ENCODE measurements at regions not wholly inside any gene's neighbourhood (a gene's known extent, or its start where the extent isn't known, plus 50 kb on each side); places are given as distances from the start of the nearest gene placed in this dataset.

GRCh38 chr2:39537150-39537549 lies 100.1 kb upstream of the MAP4K3 start:
- DNase-seq: no peak

- no peak for DNase-seq
These were observed 101.6 kb upstream of the MAP4K3 start for GRCh38 chr2:39538718-39539117.

GRCh38 chr2:39540414-39540813 lies 103.3 kb upstream of the MAP4K3 start:
- DNase-seq: no peak

DNA sequence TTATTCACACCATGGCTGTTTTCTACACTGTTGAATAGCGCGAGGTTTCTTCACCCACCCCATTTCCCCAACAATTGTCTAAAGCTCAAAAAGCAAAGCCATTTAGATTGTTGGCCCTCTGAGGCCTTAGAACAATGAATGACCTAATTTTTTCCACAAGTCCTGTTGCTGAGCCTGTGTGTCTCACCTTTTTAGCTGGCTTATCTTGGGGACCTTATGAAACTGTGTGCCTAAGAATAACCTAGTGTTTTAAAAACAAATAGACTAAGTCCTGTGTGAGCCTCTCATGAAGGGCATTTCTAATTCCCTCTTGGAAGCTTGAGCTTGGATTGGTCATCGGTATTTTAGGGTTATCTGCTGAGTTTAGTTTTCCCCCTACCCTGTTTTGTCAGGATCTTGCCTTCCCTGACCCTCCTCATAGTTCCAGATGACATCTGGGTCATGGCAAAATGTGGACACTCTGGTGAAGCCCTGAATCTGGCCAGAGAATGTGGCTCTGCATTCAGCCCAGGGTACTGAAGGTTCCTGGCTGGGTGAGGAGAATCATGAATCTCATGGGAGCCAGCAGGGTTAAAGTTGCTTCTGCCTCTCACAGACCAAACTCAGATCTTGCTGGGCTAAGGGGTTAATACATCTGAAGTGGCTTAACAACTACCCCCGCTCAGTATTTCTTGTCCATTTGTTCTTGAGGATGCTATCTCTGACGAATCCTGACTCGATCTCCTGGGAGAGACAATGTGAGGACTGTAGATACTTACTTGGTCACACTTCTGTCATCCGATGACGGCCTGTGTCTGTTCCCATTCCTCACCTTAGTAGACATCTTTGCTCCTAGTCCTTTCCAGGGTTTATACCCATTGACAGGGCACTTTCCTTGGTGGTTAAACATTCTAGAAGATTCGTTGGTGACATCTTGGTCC lies 104.2 kb upstream of the MAP4K3 start:
- DNase-seq: no peak

DNA sequence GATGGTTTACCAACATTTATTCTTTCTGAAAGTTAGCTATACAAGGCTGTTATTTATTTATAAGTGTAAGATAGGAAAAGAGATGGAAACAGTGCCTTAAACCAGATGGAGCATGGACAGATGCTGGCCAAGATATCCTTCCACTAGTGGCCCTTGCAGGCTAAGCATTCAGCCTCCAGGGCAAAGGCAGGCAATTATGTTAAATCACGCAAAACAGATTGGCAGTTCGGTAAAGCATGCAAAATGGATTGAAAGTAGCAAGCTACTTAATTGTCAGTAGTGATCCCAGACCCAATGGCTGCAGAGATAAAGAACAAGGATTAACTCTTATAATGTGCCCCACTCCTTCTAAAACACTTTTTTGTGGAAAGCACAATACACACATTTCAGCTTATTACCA lies 105.4 kb upstream of the MAP4K3 start:
- DNase-seq: no peak

GRCh38 chr2:39545957-39546356 lies 108.9 kb upstream of the MAP4K3 start:
- DNase-seq: no peak

DNA sequence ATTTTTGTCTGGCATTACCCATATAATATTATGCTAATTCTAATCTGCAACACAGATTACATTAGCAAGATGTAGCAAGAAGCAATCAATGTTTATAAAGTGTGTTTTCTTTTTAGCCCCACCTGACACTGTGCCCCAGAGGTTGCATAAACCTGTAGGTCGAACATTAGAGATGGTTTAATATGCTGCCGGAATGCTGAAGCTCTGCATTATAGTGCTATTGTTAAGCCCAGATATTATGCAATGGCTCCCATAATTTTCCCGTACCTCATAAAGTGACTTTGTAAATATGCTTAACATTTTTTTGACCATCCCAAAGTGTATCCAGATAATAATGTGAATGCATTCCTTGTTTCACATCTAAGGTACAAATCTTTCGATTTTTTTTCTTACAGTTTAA lies 109.3 kb upstream of the MAP4K3 start:
- DNase-seq: no peak

DNA sequence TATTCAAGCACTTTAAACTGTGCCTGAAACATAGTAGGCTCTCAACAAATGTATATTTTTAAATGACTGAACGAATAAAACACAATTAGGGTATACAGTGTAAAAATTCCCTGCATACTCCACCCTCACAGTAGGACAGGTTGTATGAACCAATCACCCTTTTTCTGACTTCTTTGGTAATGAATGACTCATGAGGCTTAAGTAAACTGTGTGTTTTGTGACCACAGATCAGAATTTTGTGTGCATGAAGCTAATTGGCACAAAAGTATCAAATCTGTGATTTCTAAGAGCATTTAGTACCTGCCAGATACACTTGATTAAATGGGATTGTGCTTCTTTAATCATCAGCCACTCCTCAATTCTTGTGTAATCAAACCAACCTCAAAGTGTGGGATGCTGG lies 109.9 kb upstream of the MAP4K3 start:
- DNase-seq: no peak

DNA sequence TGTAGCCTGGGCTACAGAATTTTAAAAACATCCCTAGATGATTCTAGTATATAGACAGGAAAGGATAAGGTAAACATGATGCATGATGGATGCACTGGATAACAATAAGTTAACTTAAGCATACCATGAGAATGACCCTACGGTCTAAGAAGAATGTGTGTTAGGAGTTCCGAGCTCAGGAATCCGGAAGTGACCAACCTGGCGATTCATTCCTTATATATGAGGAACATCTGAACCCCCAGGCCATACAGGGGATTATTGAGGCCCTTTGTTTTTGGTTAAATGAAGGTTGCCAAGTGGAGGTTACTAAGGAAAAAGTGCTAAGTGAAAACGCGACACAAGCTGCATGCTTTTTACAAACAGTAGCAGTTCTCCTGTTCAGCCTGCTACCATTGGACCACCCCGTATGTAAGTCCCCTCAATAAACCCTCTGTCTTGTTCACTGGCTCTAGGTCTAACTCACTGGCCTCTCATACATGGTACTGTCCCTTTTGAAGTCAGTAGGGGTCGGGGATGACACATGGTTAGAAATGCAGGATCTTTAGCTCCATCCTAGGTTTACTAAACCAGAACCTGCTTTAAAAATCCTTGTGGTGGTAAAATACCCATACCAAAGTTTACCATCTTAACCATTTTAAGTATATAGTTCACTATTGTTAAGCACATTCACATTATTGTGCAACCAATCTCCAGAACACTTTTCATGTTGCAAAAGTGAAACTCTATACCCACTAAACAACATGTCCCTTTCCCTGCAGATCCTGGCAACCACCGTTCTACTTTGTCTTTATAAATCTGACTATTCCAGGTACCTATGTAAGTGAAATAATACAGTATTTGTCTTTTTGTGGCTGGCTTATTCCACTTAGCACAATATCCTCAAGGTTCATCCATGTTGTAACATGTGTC lies 111.0 kb upstream of the MAP4K3 start:
- no peak for DNase-seq

GRCh38 chr2:39549000-39549399 lies 111.9 kb upstream of the MAP4K3 start:
- DNase-seq: no peak

GRCh38 chr2:39549718-39550464 lies 112.8 kb upstream of the MAP4K3 start:
- no peak for DNase-seq

DNA sequence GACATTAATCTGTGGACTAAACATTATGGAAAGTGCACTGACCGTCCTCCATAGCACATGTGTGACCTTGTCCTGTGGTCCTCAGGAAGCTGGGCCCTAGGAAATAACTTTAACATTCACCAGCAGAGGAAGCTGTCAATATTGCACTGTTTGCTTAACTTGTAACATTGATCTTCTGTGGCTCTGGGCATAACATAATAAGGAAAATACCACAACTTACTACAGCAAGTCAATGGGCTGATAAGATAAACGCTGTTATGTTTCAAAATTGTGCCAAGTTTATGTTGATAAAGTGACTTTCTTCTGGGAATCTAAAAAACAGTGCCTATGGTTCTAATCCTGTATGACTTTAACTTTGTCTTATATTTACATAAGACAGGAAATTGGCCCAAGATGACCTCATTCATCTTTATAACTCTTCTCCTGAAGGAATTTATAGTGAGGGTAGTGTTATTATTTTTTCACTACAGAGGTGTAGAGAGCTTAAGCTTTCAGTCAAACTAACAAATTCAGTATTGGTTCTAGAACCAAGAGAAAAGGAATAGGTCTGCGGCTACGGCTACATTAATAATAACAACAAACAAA lies 113.7 kb upstream of the MAP4K3 start:
- no peak for DNase-seq

DNA sequence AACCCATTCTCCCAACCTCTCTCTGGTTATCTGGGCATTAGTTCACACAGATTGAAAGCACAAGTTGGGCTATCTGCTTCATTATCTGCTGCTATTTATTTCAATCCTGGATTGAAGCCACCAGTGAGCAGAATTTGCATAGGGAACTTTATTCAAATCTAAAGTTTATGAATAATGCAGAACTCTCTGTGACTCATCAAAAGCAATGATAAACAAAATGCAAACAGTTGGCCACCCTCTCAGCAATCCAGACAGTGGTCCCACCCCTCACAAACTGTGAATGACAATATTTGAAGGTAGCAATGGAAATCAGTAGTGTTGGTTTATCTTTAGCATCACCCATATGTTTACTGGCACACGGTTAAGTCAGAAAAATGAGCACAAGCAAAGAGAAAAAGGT lies 106.8 kb upstream of the TMEM178A start:
- DNase-seq: no peak

DNA sequence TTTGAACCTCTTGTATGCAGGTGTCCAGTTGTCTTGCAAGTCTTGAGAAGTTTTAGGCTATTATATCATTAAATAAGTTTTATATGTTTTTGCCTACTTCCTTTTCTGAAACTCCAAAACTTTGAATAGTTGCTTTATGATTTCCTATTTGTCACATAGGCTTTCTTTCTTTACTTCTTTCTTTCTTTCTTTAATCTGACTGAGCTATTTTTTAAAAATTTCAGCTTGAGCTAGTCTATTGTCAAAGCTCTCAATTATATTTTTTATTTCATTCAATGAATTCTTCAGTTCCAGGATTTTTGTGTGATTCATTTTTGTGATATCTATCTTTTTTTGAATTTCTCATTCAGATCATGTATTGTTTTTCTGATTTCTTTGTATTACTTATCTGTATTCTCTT lies 102.1 kb upstream of the TMEM178A start:
- no peak for DNase-seq

DNA sequence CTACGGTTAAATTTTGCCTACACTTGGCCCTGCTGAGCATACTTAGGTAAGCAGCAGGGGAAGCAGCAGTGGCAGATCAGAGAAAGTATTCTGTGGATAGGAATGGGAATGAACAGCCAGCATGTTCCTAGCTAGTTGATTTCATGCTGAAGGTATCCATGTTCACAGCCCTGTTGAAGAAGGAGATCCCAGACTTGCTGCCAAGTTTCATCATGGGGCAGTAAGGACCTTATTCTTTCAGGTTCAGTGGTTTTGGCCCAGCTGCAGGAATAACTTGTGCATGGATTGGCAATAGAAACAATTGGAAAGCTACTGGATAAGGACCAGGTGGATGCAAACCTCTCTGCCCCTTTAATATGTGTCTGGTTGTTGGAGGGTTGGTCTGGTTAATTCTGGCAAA lies 98.2 kb upstream of the TMEM178A start:
- DNase-seq: no peak

GRCh38 chr2:39568116-39568515 lies 97.6 kb upstream of the TMEM178A start:
- DNase-seq: no peak

- no peak for DNase-seq
These were observed 97.1 kb upstream of the TMEM178A start for GRCh38 chr2:39568561-39569006.

- DNase-seq: no peak
These were observed 95.6 kb upstream of the TMEM178A start for GRCh38 chr2:39570130-39570555.

- DNase-seq: no peak
These were observed 95.1 kb upstream of the TMEM178A start for GRCh38 chr2:39570614-39571013.

GRCh38 chr2:39571111-39571731 lies 94.5 kb upstream of the TMEM178A start:
- DNase-seq: no peak

DNA sequence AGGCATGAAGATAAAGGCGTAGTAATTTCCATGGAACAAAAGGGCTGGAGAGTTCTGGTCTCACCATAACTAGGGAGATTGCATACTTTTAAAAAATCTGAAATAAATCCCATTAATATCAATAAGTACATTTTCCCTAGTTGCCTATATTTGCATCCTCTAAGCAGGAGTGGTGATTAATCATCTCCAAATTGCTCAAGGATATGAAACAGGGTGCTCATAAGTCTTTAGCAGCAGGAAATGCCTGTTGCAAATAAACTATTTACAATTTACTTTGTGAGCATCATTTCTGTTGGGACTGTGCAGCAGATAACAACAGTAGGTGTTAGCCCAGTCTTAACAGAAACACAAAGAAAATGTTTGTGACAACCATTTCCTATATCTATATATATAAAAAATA lies 92.4 kb upstream of the TMEM178A start:
- DNase-seq: no peak

DNA sequence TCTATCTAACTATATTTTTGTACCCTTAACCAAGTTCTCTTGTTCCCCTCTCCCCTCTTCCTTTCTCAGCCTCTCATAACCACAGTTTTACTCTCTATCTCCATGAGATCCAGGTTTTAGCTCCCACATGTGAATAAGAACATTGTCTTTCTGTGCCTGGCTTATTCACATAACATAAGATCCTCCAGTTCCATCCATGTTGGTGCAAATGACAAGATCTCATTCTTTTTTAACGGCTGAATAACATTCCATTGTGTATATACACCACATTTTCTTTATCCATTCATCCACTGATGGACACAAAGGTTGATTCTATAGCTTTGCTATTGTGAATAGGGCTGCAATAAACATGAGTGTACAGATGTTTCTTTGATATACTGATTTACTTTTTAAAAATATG lies 83.9 kb upstream of the TMEM178A start:
- no peak for DNase-seq

Measured in CD4-positive, alpha-beta T cell treated with Interleukin-1 beta for 1 hour (primary cell).